ENCODE measurements at regions not wholly inside any gene's neighbourhood (a gene's known extent, or its start where the extent isn't known, plus 50 kb on each side); places are given as distances from the start of the nearest gene placed in this dataset.

DNA sequence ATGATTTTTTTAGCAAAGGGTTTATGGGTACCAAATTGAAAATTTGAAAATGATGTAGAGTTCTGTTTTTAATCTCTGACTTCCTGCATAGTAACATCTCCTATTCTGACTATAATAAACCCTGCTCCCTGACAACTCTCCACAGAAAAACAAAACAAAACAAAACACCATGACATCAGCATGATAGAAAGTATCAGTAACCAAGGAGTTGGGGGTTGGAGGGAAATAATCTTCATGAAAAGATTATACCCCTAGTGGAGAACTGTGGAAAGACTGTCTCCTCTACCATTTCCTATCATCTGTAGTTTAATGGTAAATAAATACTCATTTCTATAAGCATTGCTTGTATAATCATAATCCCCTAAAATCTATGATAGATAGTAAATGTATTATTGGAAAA is 1034.8 kb downstream of the NLGN4Y start:
- H3K9me3 Mint-ChIP-seq (ENCODE audit: unreplicated experiment): no peaks in the 10 kb centered on the region
- no peaks in the 10 kb centered on the region for H3K27me3 Mint-ChIP-seq (ENCODE audit: unreplicated experiment)
- H3K4me1 Mint-ChIP-seq (ENCODE audit: low read depth, unreplicated experiment): no peaks in the 10 kb centered on the region
- DNase-seq: no peak
- TF ChIP-seq, protein P1, sequence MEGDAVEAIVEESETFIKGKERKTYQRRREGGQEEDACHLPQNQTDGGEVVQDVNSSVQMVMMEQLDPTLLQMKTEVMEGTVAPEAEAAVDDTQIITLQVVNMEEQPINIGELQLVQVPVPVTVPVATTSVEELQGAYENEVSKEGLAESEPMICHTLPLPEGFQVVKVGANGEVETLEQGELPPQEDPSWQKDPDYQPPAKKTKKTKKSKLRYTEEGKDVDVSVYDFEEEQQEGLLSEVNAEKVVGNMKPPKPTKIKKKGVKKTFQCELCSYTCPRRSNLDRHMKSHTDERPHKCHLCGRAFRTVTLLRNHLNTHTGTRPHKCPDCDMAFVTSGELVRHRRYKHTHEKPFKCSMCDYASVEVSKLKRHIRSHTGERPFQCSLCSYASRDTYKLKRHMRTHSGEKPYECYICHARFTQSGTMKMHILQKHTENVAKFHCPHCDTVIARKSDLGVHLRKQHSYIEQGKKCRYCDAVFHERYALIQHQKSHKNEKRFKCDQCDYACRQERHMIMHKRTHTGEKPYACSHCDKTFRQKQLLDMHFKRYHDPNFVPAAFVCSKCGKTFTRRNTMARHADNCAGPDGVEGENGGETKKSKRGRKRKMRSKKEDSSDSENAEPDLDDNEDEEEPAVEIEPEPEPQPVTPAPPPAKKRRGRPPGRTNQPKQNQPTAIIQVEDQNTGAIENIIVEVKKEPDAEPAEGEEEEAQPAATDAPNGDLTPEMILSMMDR (IDR thresholded peaks at IDR 0.05; ENCODE audit: partially characterized antibody, unreplicated experiment): peak; percentile 54
- H3K27ac Mint-ChIP-seq (ENCODE audit: unreplicated experiment): no peak overlapping the region
- no peaks in the 10 kb centered on the region for H3K36me3 Mint-ChIP-seq (ENCODE audit: unreplicated experiment)
- no peak overlapping the region for H3K4me3 Mint-ChIP-seq (ENCODE audit: unreplicated experiment)

DNA sequence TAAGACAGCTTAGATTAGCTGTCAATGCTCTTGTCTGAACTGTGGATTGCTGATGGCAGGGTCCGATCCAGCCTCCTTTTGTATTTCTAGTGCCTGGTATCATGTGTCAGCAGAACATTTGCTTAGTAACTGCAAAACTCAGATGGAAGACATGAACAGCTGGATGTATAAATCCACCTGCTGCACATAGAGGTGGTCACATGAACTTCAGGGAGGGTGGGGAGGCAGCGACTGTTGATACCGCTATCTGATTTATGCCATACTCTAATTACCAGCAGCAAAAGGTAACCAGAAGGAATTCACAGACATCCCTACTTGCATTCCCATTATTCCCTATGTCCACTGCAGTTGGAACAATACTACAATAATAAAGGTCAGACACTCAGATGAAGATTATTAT is 1036.5 kb downstream of the NLGN4Y start:
- TF ChIP-seq, protein P1 (IDR thresholded peaks at IDR 0.05; ENCODE audit: partially characterized antibody, unreplicated experiment): no peak
- no peaks in the 10 kb centered on the region for H3K36me3 Mint-ChIP-seq (ENCODE audit: unreplicated experiment)
- no peaks in the 10 kb centered on the region for H3K9me3 Mint-ChIP-seq (ENCODE audit: unreplicated experiment)
- no peaks in the 10 kb centered on the region for H3K27me3 Mint-ChIP-seq (ENCODE audit: unreplicated experiment)
- H3K27ac Mint-ChIP-seq (ENCODE audit: unreplicated experiment): no peak overlapping the region
- no peak for DNase-seq
- H3K4me3 Mint-ChIP-seq (ENCODE audit: unreplicated experiment): no peak overlapping the region
- H3K4me1 Mint-ChIP-seq (ENCODE audit: low read depth, unreplicated experiment): no peaks in the 10 kb centered on the region

DNA sequence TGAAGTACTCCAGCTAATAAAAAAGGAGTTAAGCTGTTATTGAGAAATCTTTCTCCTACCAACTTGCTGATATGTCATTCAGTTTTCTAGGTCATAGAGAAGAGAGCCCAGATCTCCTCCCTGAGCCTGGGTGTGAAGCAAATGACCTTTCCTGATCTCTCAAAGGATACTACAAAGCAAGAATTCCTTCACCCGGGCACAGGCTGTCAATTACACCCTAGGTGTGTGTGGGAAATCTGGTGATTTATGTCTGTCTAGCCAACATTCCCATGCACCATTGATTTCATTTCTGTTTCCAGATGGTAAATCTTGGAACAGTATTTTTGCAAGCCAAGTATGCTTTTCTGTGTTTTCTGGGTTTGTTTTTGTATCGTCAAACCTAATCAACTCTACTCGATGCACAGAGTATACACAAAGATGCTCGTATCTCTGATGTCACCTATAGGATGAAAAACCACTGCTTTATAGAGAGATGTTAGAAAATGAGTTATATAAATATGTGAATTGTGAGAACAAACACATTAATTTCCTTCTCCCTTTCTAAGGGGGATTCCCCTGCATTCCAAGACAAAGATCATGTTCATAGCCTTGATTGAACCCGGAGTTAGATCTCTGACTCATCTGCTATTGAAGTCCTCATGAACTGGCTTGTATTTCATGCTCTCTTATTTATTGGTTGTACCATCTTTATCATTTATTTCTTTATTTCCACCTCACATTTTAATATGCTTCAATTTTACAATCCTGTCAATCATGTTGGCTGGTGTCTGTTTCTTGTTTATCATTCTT is 1037.4 kb downstream of the NLGN4Y start:
- Mint-ChIP-seq H3K36me3 (ENCODE audit: unreplicated experiment) (no peaks in the 10 kb centered on the region), H3K9me3 (ENCODE audit: unreplicated experiment) (no peaks in the 10 kb centered on the region), H3K27ac (ENCODE audit: unreplicated experiment) (no peak overlapping the region), H3K27me3 (ENCODE audit: unreplicated experiment) (no peaks in the 10 kb centered on the region), H3K4me3 (ENCODE audit: unreplicated experiment) (no peak overlapping the region), H3K4me1 (ENCODE audit: low read depth, unreplicated experiment) (no peaks in the 10 kb centered on the region)
- DNase-seq: no peak
- TF ChIP-seq, protein P1 (IDR thresholded peaks at IDR 0.05; ENCODE audit: partially characterized antibody, unreplicated experiment): no peak

DNA sequence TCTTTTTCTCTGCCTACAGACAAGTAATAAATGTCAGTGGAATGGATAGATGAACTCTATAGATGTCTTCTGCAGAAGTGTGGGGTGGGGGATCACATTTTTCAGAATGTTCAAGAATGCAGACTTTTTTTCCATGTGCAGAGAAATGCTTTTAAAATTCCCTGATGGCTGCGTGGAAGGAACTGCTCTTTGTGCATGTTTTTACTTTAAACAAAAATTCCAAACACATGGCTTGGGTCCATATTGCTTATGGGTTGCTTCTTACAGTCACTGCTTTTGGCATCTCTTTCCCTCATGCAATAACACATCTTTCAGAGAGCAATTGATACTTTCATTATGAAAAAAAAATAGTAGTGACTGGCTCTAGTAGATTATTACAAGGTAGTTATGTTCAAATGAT is 1053.6 kb downstream of the NLGN4Y start:
- TF ChIP-seq, protein P1 (IDR thresholded peaks at IDR 0.05; ENCODE audit: partially characterized antibody, unreplicated experiment): no peak
- no peaks in the 10 kb centered on the region for H3K9me3 Mint-ChIP-seq (ENCODE audit: unreplicated experiment)

DNA sequence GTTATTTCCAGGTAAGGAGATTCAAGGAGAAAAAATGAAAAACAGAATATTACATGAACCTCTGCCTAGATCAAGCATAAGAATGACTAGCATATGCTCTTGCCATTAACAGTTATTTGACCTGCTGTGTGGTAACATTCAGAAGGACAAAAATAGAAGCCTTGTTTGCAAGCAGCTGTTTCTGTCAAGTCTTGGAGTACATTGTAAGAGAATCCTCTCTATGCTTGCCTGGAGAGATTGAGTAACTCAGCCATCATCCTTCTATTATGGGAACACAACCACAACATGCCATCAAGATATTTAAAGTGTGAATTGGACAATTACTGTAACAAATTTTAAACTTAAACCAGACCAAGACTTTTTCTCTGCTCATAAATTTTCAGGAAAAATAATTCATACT is 1054.4 kb downstream of the NLGN4Y start:
- H3K36me3 Mint-ChIP-seq (ENCODE audit: unreplicated experiment): no peaks in the 10 kb centered on the region
- no peak overlapping the region for H3K27ac Mint-ChIP-seq (ENCODE audit: unreplicated experiment)
- peaks cover 4% of the 10 kb centered on the region for H3K4me1 Mint-ChIP-seq (ENCODE audit: low read depth, unreplicated experiment)
- no peak overlapping the region for H3K4me3 Mint-ChIP-seq (ENCODE audit: unreplicated experiment)
- TF ChIP-seq, protein P1 (IDR thresholded peaks at IDR 0.05; ENCODE audit: partially characterized antibody, unreplicated experiment): no peak
- no peak for DNase-seq
- H3K9me3 Mint-ChIP-seq (ENCODE audit: unreplicated experiment): no peaks in the 10 kb centered on the region
- peaks cover 1% of the 10 kb centered on the region for H3K27me3 Mint-ChIP-seq (ENCODE audit: unreplicated experiment)

More for the DNA sequence above, 1053.6 kb downstream of the NLGN4Y start:
- no peak overlapping the region for H3K4me3 Mint-ChIP-seq (ENCODE audit: unreplicated experiment)
- H3K4me1 Mint-ChIP-seq (ENCODE audit: low read depth, unreplicated experiment): peaks cover 4% of the 10 kb centered on the region
- no peak overlapping the region for H3K27ac Mint-ChIP-seq (ENCODE audit: unreplicated experiment)
- H3K27me3 Mint-ChIP-seq (ENCODE audit: unreplicated experiment): peaks cover 1% of the 10 kb centered on the region
- DNase-seq: no peak
- no peaks in the 10 kb centered on the region for H3K36me3 Mint-ChIP-seq (ENCODE audit: unreplicated experiment)

All from glutamatergic neuron (in vitro differentiated cells).